Fibroblast of pulmonary artery (primary cell): ENCODE measurements at regions not wholly inside any gene's neighbourhood (a gene's known extent, or its start where the extent isn't known, plus 50 kb on each side); places are given as distances from the start of the nearest gene placed in this dataset.
"Not testable (repeated sequence)": the region's sequence is repeated elsewhere in the genome, so short reads cannot be mapped to it uniquely, and the experiment has no call there.

ENCODE experiments used
- DNase-seq: peaks from one replicate; pipeline ENCODE4 v3.0.0-alpha.2; 2010; ENCODE audit warnings: low read depth
- H3K4me3 ChIP-seq: replicated peaks from 2 replicates; pipeline ENCODE4 v1.5.1; 2011; ENCODE audit warnings: low read depth, mild to moderate bottlenecking, control low read depth, low read length, moderate library complexity
- TF ChIP-seq, protein P1 (sequence below): IDR thresholded peaks from 2 replicates; pipeline ENCODE4 v1.5.1; 2011; ENCODE audit warnings: mild to moderate bottlenecking, control low read depth, low read length, inconsistent platforms; ENCODE audit errors: missing control alignments

DNA sequence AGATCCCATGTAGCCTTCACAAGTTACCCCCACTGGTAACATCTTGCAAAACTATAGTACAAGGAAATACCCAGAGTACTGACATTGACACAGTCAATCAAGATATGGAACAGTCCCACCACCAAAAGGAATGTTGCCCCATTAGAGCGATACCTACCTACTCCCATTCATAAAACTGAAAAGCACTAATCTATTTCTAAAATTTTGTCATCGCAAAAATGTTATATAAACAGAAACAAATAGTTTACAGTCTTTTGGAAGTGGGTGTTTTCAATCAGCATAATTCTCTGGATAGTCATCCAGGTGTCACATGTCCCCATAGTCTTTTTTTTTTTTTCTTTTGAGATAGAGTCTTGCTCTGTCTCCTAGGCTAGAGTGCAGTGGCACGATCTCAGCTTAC is 156.9 kb upstream of the AGTR1 start:
- H3K4me3 ChIP-seq = no peak overlapping the region
- TF ChIP-seq, protein P1, sequence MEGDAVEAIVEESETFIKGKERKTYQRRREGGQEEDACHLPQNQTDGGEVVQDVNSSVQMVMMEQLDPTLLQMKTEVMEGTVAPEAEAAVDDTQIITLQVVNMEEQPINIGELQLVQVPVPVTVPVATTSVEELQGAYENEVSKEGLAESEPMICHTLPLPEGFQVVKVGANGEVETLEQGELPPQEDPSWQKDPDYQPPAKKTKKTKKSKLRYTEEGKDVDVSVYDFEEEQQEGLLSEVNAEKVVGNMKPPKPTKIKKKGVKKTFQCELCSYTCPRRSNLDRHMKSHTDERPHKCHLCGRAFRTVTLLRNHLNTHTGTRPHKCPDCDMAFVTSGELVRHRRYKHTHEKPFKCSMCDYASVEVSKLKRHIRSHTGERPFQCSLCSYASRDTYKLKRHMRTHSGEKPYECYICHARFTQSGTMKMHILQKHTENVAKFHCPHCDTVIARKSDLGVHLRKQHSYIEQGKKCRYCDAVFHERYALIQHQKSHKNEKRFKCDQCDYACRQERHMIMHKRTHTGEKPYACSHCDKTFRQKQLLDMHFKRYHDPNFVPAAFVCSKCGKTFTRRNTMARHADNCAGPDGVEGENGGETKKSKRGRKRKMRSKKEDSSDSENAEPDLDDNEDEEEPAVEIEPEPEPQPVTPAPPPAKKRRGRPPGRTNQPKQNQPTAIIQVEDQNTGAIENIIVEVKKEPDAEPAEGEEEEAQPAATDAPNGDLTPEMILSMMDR = no peak
- no peak for DNase-seq

DNA sequence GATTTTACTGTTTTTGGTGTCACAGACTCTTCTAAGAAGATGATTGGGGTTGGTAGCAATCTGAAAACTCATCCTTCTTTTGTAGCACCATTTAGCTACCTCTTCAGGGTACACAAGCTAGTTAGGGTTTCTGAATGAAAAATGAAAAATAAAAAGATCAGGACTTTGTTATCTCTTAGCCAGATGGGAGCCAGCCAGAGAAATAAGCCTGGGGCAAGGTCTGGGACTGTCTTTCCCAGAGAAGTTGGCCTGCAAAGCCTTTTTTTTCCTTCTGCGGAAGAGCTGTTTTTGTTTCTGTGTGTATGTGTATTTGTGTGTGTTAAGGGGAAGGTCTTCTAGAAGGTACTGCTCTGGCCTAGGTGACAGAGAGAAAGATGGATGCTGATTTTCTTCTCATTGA is 150.7 kb upstream of the AGTR1 start:
- no peak for DNase-seq
- H3K4me3 ChIP-seq = no peak overlapping the region
- TF ChIP-seq, protein P1 = no peak

DNA sequence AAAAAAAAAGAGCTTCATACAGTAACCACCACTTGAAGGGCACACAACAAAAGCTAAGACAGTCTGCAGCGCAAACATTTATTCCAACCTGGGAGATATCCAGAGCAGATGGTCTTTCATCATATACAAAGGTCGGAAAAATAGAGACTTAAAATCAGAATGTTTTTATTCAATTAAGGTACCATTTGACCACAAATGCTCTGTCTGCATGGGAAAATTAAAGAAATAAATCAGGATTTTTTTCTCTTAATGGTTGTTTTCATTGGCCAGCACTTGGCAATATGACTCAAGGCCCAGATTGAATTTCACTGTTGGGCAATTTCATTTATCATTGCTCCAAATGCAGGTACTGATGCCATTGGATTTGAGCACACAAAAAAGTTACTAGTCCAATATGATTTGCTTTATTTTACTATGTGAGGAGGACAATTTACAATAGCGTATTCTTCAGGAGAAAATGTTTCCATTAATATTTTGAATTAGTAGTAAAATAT is 145.9 kb upstream of the AGTR1 start:
- TF ChIP-seq, protein P1 = no peak
- peak; percentile 13 for DNase-seq
- no peak overlapping the region for H3K4me3 ChIP-seq

DNA sequence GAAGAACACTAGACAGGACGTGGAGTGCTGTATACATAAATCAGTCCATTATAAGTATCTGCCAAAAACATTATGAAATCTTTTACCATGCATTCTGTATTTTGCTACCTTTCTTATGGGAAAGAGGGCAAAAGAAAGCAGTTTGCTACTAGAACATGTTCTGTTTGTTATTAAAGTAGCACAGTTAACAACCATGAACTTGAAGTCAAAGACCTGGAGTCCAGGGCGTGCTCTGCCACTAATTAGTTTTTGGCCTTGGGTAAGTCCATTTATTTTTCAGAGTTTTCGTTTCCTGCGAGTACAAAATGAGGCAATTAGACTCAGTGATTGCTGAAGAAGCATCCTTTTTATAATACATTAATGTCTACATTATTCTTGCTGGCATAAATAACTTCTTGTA is 143.3 kb upstream of the AGTR1 start:
- H3K4me3 ChIP-seq = no peak overlapping the region
- no peak for DNase-seq
- TF ChIP-seq, protein P1 = no peak

DNA sequence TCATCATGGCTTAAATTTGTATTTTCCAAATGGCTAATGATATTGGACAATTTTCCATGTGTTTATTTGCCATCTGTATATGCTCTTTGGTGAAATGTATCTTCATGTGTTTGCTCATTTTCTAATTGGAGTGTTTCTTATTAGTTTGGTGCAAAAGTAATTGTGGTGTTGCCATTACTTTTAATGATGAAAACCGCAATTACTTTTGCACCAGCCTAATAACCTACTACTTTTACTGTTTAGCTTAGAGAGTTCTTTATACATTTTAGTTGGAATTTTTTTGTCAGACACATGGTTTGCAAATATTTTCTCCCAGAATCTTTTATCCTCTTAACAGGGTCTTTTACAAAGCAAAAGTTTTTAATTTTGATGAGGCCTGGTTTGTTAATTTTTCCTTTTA is 141.0 kb upstream of the AGTR1 start:
- DNase-seq = no peak
- TF ChIP-seq, protein P1 = no peak
- no peak overlapping the region for H3K4me3 ChIP-seq

DNA sequence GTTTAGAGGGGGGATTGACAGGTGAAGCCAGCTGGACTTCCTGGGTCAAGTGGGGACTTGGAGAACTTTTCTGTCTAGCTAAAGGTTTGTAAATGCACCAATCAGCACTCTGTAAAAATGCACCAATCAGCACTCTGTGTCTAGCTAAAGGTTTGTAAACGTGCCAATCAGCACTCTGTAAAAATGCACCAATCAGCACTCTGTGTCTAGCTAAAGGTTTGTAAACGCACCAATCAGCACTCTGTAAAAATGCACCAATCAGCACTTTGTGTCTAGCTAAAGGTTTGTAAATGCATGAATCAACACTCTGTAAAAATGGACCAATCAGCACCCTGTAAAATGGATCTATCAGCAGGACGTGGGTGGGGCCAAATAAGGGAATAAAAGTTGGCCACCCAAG is 120.1 kb upstream of the AGTR1 start:
- not testable (repeated sequence) for H3K4me3 ChIP-seq, DNase-seq

DNA sequence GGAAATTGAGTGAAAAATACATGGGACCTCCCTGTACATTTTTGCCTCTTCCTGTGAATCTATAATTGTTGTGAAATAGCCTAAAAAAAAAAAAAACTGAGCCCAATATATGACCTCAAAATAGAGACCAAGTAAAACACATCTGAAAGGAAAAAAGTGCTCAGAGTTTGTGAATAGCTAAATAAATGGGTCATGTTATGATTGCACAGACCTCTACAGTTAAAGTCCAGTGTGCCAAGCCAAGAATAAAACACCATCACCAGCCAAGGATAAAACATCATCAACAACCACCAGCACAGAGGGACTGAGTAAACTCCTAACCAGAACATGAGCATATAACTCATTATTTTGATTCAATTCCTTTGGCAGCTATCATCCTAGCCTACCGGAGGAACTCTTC is 115.6 kb upstream of the AGTR1 start:
- H3K4me3 ChIP-seq = no peak overlapping the region
- peak; percentile 64 for DNase-seq
- TF ChIP-seq, protein P1 = no peak
